Gastrocnemius medialis (tissue), 4 donors: ENCODE measurements at regions not wholly inside any gene's neighbourhood (a gene's known extent, or its start where the extent isn't known, plus 50 kb on each side); places are given as distances from the start of the nearest gene placed in this dataset.

Source experiments
- ATAC-seq, 2 donors: fragments of 150-250 bp; one replicate each; pipeline ENCODE4 v1.9.1; 2016
- DNase-seq, 2 donors: peaks; one replicate each; pipeline ENCODE4 v3.0.0-alpha.2; 2019
- H3K27ac ChIP-seq, 4 donors: fragments of 200-600 bp; sonication (generic); 1 replicate in 1 of 4; 2 replicates in 3 of 4; pipeline ENCODE4 v1.5.1; 2016 to 2018; ENCODE audit warnings: mild to moderate bottlenecking in 2 of 4, moderate library complexity in 1 of 4
- H3K27me3 ChIP-seq, 3 donors: fragments of 200-600 bp; sonication (generic) in 2 of 3; 1 replicate in 1 of 3; 2 replicates in 2 of 3; pipeline versions ENCODE4 v1.5.1 to v1.6.0; 2016 to 2019; ENCODE audit warnings: mild to moderate bottlenecking in 1 of 3, moderate library complexity in 1 of 3
- H3K36me3 ChIP-seq, 2 donors: fragments of 200-600 bp; sonication (generic) in 1 of 2; one replicate each; pipeline ENCODE4 v1.5.1; 2017 to 2018
- H3K4me1 ChIP-seq, 2 donors: fragments of 200-600 bp; sonication (generic) in 1 of 2; one replicate each; pipeline ENCODE4 v1.5.1; 2016 to 2017; ENCODE audit warnings: mild to moderate bottlenecking in 2 of 2
- H3K4me3 ChIP-seq, 4 donors: fragments of 200-600 bp; sonication (generic) in 3 of 4; 1 replicate in 1 of 4; 2 replicates in 3 of 4; pipeline ENCODE4 v1.5.1; 2016 to 2019; ENCODE audit warnings: mild to moderate bottlenecking in 2 of 4
- H3K9me3 ChIP-seq, 3 donors: fragments of 200-600 bp; sonication (generic) in 2 of 3; 1 replicate in 1 of 3; 2 replicates in 2 of 3; pipeline ENCODE4 v1.5.1; 2016 to 2019
- CTCF ChIP-seq, 5 experiments: fragments of 450-650 bp in 3 of 5; fragments of 200-600 bp in 2 of 5; sonication (generic) in 2 of 5; IDR thresholded peaks in 4 of 5; conservative IDR thresholded peaks in 1 of 5; 1 replicate in 4 of 5; 2 replicates in 1 of 5; pipeline ENCODE4 v1.5.1; 2016 to 2019; ENCODE audit warnings: antibody characterized with exemption in 5 of 5, mild to moderate bottlenecking in 3 of 5, moderate library complexity in 3 of 5
- POLR2A ChIP-seq, 2 donors: fragments of 450-650 bp; IDR thresholded peaks; one replicate each; pipeline ENCODE4 v1.6.1; 2017; ENCODE audit warnings: antibody characterized with exemption in 2 of 2, mild to moderate bottlenecking in 2 of 2, moderate library complexity in 2 of 2
- in situ Hi-C, 4 donors: fragments of 200-750 bp; cut with MboI; loops; one replicate each; pipeline versions ENCODE4 v1.15.0 to v1.8.0; 2017; ENCODE audit warnings: low sequenced_read_pairs in 4 of 4
- intact Hi-C: fragments of 100-400 bp; cut with DNase I; formaldehyde crosslinking; loops from one replicate; pipeline ENCODE4 v1.15.1; 2023; ENCODE audit warnings: low total_unique reads

- in situ Hi-C loops, result no loop called here
- TF ChIP-seq POLR2A (IDR thresholded peaks at IDR 0.05), result no peak
- TF ChIP-seq CTCF (IDR thresholded peaks at IDR 0.05 in 4 of 5, conservative IDR thresholded peaks at IDR 0.05 in 1 of 5), result no peak
- Histone ChIP-seq H3K27ac (no peak overlapping the region), H3K9me3 (no peaks in the 10 kb centered on the region), H3K4me1 (no peaks in the 10 kb centered on the region), H3K27me3 (no peaks in the 10 kb centered on the region), H3K4me3 (no peak overlapping the region), H3K36me3 (no peaks in the 10 kb centered on the region)
- DNase-seq (no peak), ATAC-seq (no peak)
- intact Hi-C loops, result no loop called here
Measured at GRCh38 chr13:54133746-54134145, 1105.1 kb downstream of the OLFM4 start.

GRCh38 chr13:54144828-54145227, 1116.2 kb downstream of the OLFM4 start:
- Histone ChIP-seq H3K9me3 (peaks cover 0 to 5% (median 0%) of the 10 kb centered on the region in 3 donors), H3K4me1 (no peaks in the 10 kb centered on the region), H3K4me3 (no peak overlapping the region), H3K36me3 (no peaks in the 10 kb centered on the region), H3K27me3 (no peaks in the 10 kb centered on the region), H3K27ac (no peak overlapping the region)
- TF ChIP-seq POLR2A (IDR thresholded peaks at IDR 0.05), result no peak
- TF ChIP-seq CTCF (IDR thresholded peaks at IDR 0.05 in 4 of 5, conservative IDR thresholded peaks at IDR 0.05 in 1 of 5), result no peak
- intact Hi-C loops (no loop called here), in situ Hi-C loops (no loop called here)
- no peak for DNase-seq
- no peak for ATAC-seq

GRCh38 chr13:54150851-54151250, 1122.2 kb downstream of the OLFM4 start:
- H3K27me3 ChIP-seq, result no peaks in the 10 kb centered on the region

GRCh38 chr13:54162069-54162468, 1133.5 kb downstream of the OLFM4 start:
- ATAC-seq, result no peak
- no peak for TF ChIP-seq POLR2A (IDR thresholded peaks at IDR 0.05)
- TF ChIP-seq CTCF (IDR thresholded peaks at IDR 0.05 in 4 of 5, conservative IDR thresholded peaks at IDR 0.05 in 1 of 5), result no peak

More at GRCh38 chr13:54150851-54151250, 1122.2 kb downstream of the OLFM4 start:
- Histone ChIP-seq H3K4me3 (no peak overlapping the region), H3K27ac (no peak overlapping the region), H3K4me1 (no peaks in the 10 kb centered on the region), H3K36me3 (no peaks in the 10 kb centered on the region), H3K9me3 (peaks cover 0 to 5% (median 0%) of the 10 kb centered on the region in 3 donors)
- ATAC-seq (no peak), DNase-seq (no peak)
- intact Hi-C loops (no loop called here), in situ Hi-C loops (no loop called here)
- TF ChIP-seq POLR2A (IDR thresholded peaks at IDR 0.05), result no peak
- no peak for TF ChIP-seq CTCF (IDR thresholded peaks at IDR 0.05 in 4 of 5, conservative IDR thresholded peaks at IDR 0.05 in 1 of 5)

GRCh38 chr13:54165581-54166215, 1137.1 kb downstream of the OLFM4 start:
- DNase-seq (no peak), ATAC-seq (no peak)
- intact Hi-C loops (no loop called here), in situ Hi-C loops (no loop called here)
- Histone ChIP-seq H3K4me3 (no peak overlapping the region), H3K27ac (no peak overlapping the region), H3K9me3 (no peaks in the 10 kb centered on the region), H3K36me3 (no peaks in the 10 kb centered on the region), H3K4me1 (no peaks in the 10 kb centered on the region), H3K27me3 (no peaks in the 10 kb centered on the region)
- no peak for TF ChIP-seq CTCF (IDR thresholded peaks at IDR 0.05 in 4 of 5, conservative IDR thresholded peaks at IDR 0.05 in 1 of 5)

More at GRCh38 chr13:54162069-54162468, 1133.5 kb downstream of the OLFM4 start:
- intact Hi-C loops (no loop called here), in situ Hi-C loops (no loop called here)
- no peaks in the 10 kb centered on the region for H3K27me3 ChIP-seq
- no peaks in the 10 kb centered on the region for H3K4me1 ChIP-seq
- no peak overlapping the region for H3K4me3 ChIP-seq
- DNase-seq, result no peak
- no peaks in the 10 kb centered on the region for H3K9me3 ChIP-seq
- H3K27ac ChIP-seq, result no peak overlapping the region
- H3K36me3 ChIP-seq, result no peaks in the 10 kb centered on the region
